Ascending aorta (tissue), 2 donors: ENCODE measurements at regions not wholly inside any gene's neighbourhood (a gene's known extent, or its start where the extent isn't known, plus 50 kb on each side); places are given as distances from the start of the nearest gene placed in this dataset.

ENCODE experiments used
- DNase-seq, 2 donors: peaks; one replicate each; pipeline ENCODE4 v3.0.0-alpha.2; 2019; ENCODE audit warnings: low spot score in 2 of 2
- H3K27ac ChIP-seq, 2 donors: fragments of 200-600 bp; sonication (generic); one replicate each; pipeline ENCODE4 v1.5.1; 2016 to 2017; ENCODE audit warnings: mild to moderate bottlenecking in 1 of 2
- H3K27me3 ChIP-seq: fragments of 200-600 bp; sonication (generic); one replicate; pipeline ENCODE4 v1.5.1; 2017
- H3K36me3 ChIP-seq, 2 donors: fragments of 200-600 bp; sonication (generic); one replicate each; pipeline ENCODE4 v1.5.1; 2016
- H3K4me1 ChIP-seq, 2 donors: fragments of 200-600 bp; sonication (generic); one replicate each; pipeline ENCODE4 v1.5.1; 2016 to 2017; ENCODE audit warnings: mild to moderate bottlenecking in 1 of 2
- H3K4me3 ChIP-seq, 2 donors: fragments of 200-600 bp; sonication (generic); one replicate each; pipeline ENCODE4 v1.5.1; 2016 to 2017; ENCODE audit warnings: mild to moderate bottlenecking in 1 of 2
- H3K9me3 ChIP-seq, 2 donors: fragments of 200-600 bp; sonication (generic); one replicate each; pipeline ENCODE4 v1.5.1; 2016
- intact Hi-C: fragments of 100-400 bp; cut with DNase I; formaldehyde crosslinking; loops from one replicate; pipeline ENCODE4 v1.15.1; 2023
- TF ChIP-seq, protein P1 (sequence below), 3 experiments: fragments of 200-600 bp in 2 of 3; fragments of 450-650 bp in 1 of 3; sonication (generic) in 2 of 3; IDR thresholded peaks; one replicate each; pipeline ENCODE4 v1.5.1; 2016 to 2019; ENCODE audit warnings: antibody characterized with exemption in 3 of 3, mild to moderate bottlenecking in 1 of 3, moderate library complexity in 1 of 3

DNA sequence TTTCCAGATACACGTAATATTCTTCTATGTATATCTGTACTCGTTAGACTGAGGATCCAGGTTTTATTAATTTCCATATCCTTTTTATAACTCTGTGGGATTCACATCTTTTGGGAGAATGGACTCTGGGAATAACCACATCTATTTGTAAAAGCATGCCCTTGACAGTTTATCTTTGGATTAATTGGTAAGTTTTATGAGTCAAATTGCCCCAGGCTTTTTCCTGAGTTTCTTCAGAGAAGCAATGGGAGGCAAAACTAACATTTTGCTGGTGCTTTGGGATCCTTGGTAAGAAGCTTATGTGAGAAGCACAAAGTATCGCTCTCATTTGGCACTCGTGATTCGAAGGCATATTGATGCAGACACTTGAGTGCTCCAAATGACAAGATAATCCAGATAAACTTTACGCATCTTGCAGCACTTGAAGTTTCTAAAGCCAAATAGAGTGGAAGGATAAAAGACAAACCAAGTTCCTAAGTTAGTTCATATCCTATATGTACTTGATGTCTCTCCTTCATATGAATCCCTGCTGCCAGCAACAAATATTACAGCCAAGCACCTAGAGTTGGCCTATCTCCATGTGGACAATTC is 324.7 kb downstream of the TLE4 start:
- Histone ChIP-seq H3K4me1 (no peaks in the 10 kb centered on the region), H3K36me3 (no peaks in the 10 kb centered on the region), H3K9me3 (no peaks in the 10 kb centered on the region), H3K27me3 (no peaks in the 10 kb centered on the region), H3K4me3 (no peak overlapping the region), H3K27ac (no peak overlapping the region)
- intact Hi-C loops, result no loop called here
- TF ChIP-seq, protein P1, sequence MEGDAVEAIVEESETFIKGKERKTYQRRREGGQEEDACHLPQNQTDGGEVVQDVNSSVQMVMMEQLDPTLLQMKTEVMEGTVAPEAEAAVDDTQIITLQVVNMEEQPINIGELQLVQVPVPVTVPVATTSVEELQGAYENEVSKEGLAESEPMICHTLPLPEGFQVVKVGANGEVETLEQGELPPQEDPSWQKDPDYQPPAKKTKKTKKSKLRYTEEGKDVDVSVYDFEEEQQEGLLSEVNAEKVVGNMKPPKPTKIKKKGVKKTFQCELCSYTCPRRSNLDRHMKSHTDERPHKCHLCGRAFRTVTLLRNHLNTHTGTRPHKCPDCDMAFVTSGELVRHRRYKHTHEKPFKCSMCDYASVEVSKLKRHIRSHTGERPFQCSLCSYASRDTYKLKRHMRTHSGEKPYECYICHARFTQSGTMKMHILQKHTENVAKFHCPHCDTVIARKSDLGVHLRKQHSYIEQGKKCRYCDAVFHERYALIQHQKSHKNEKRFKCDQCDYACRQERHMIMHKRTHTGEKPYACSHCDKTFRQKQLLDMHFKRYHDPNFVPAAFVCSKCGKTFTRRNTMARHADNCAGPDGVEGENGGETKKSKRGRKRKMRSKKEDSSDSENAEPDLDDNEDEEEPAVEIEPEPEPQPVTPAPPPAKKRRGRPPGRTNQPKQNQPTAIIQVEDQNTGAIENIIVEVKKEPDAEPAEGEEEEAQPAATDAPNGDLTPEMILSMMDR (IDR thresholded peaks at IDR 0.05), result no peak
- DNase-seq, result no peak

DNA sequence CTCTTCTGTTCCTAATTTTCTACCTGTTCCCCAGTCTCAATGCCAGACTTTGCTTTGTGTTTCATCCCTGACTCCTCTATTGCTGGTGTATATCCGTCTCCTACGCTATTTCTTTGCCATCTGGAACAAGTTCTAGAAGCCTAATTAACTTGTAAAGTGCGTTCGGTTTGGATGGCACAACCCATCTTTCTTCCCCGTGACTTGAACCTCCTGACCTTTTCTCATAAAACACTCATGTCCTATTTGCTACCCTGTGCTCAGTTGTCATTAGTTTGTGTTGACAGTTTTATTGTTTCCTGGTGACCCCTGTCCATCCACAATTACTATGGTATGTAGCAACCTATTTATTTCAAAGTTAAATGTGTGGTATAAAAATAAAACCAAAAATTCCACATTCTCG is 323.5 kb downstream of the TLE4 start:
- TF ChIP-seq, protein P1 (IDR thresholded peaks at IDR 0.05), result no peak
- Histone ChIP-seq H3K4me1 (no peaks in the 10 kb centered on the region), H3K9me3 (no peaks in the 10 kb centered on the region), H3K27ac (no peak overlapping the region), H3K36me3 (no peaks in the 10 kb centered on the region), H3K4me3 (no peak overlapping the region), H3K27me3 (no peaks in the 10 kb centered on the region)
- intact Hi-C loops, result no loop called here
- DNase-seq, result no peak

DNA sequence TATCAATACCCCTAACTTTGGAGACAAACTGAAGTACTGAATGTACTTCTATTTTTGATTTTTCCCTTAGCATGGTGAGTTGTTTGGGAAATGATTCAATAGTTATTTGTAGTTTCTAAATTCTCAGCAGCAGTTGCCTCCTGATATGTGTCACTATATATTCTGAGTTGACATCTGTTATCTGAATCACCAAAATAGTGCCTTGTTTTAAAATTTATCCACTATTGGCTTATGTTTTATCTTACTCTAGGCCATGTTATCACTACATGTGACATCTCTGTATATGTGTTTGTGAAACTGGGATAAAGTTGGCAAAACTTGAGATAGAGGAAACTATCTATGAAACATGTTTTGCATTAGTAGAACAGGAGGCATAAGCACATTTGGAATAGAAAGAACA is 317.6 kb downstream of the TLE4 start:
- no peaks in the 10 kb centered on the region for H3K27me3 ChIP-seq
- no peaks in the 10 kb centered on the region for H3K9me3 ChIP-seq
- no peaks in the 10 kb centered on the region for H3K36me3 ChIP-seq
- H3K4me3 ChIP-seq, result no peak overlapping the region
- TF ChIP-seq, protein P1 (IDR thresholded peaks at IDR 0.05), result no peak
- no peaks in the 10 kb centered on the region for H3K4me1 ChIP-seq
- intact Hi-C loops, result no loop called here
- DNase-seq, result no peak
- H3K27ac ChIP-seq, result no peak overlapping the region

DNA sequence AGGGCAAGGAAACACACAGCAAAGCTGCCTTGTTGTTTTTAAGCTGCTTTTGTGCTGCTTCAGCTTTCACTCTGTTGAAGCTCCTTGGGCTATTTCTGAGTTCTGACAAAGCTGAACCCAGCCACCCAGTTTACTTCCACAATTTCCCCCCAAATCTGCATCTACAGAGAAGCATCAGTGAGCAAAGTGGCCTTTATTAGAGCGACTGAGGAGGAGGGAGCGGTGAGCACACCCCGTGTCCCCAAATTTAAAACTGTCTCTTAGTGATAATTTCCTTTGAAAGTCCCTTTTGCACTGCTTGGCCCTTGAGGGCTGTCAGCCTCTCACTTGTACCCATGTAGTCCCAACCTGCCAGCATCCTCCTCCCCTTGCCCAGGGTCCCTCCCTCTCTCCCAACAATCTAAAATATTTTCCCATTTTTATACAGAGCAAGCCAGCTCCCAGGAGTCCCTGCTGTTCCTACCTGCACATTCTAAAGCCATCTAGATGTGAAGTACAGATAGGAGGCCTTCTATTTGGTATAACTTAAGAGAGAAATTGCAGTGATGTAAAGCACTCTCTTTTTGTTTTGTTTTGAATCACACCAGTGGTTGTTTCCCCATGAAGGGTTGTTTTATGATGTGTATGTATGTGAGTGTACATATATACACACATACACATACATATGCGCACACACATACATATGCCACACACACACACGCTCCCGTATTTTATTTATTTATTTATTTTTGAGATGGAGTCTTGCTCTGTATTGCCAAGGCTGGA is 313.5 kb downstream of the TLE4 start:
- TF ChIP-seq, protein P1 (IDR thresholded peaks at IDR 0.05), result no peak
- Histone ChIP-seq H3K27me3 (no peaks in the 10 kb centered on the region), H3K27ac (no peak overlapping the region), H3K36me3 (no peaks in the 10 kb centered on the region), H3K9me3 (no peaks in the 10 kb centered on the region), H3K4me3 (no peak overlapping the region), H3K4me1 (no peaks in the 10 kb centered on the region)
- intact Hi-C loops, result no loop called here
- no peak for DNase-seq

DNA sequence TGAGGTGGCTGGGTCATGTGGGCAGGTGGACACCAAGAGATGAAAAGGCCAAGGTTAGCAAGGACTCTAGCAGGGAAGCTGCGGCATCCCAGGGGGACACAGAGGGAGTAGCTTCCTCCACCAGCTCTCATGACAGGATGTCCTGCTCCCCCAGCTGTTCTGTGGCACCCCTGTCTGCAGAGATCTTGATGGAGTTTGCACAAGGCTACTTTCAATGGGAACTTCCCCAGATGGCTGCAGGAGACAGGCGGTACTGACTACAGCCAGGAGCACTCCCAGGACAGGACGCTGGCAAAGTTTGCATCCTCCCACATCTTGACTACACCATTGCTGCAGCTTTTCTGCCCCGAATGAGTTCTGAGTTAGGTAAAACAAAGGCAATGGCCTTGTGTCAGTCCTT is 312.8 kb downstream of the TLE4 start:
- Histone ChIP-seq H3K4me3 (no peak overlapping the region), H3K36me3 (no peaks in the 10 kb centered on the region), H3K9me3 (no peaks in the 10 kb centered on the region), H3K4me1 (no peaks in the 10 kb centered on the region), H3K27me3 (no peaks in the 10 kb centered on the region), H3K27ac (no peak overlapping the region)
- intact Hi-C loops, result no loop called here
- DNase-seq, result no peak
- TF ChIP-seq, protein P1 (IDR thresholded peaks at IDR 0.05), result no peak
